ENCODE measurements at regions not wholly inside any gene's neighbourhood (a gene's known extent, or its start where the extent isn't known, plus 50 kb on each side); places are given as distances from the start of the nearest gene placed in this dataset.
"Not testable (repeated sequence)": the region's sequence is repeated elsewhere in the genome, so short reads cannot be mapped to it uniquely, and the experiment has no call there.

DNA sequence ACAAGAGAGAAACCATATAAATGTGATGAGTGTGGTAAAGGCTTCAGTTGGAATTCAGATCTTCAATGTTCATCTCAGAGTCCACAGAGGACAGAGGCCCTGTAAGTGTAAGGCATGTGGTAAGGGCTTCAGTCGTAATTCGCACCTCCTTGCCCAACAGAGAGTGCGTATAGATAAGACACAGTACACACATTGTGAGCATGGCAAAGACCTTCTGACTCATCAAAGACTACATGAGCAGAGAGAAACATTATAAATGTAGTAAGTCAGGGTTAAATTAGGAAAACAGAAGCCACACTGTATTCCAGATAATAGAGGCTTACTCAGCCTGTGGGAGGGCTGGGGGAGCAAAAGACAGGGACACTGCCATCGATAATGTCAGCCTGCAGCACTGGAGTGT lies 98.1 kb upstream of the GPR39 start:
- H3K36me3 ChIP-seq; H3K27ac ChIP-seq; H3K9me3 ChIP-seq; DNase-seq; H3K4me3 ChIP-seq; H3K27me3 ChIP-seq; intact Hi-C loops (cut with DNase I); H3K4me1 ChIP-seq: not testable (repeated sequence)
- 76% methylated on average over 3 to 4 of the region's 4 CpGs for WGBS, 2 donors

DNA sequence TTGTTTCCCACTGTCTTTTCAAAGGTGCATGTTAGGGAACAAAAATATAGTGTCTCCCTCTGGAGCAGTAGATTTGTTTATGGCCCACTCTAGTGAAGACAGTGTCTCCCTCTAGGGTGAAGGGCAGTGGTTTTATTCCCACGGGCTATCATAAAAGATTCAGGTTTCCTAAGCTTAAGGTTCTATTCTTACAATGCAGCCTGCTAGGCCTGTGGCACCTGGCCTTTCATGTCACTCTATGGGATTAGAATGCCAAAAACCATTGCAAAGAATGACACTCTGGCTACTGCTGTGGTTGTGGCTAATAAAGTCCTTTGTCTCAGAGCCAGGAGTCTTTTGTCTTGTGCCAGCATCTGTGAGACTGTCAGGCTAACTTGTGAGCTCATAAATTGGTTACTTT lies 92.6 kb upstream of the GPR39 start:
- H3K36me3 ChIP-seq; H3K27ac ChIP-seq; H3K4me3 ChIP-seq; H3K9me3 ChIP-seq; H3K27me3 ChIP-seq; H3K4me1 ChIP-seq; DNase-seq; intact Hi-C loops (cut with DNase I): not testable (repeated sequence)
- 43% methylated on average over 1 of the region's 1 CpG; no CpG with 5 or more reads in 1 of the 2 donors for WGBS, 2 donors

DNA sequence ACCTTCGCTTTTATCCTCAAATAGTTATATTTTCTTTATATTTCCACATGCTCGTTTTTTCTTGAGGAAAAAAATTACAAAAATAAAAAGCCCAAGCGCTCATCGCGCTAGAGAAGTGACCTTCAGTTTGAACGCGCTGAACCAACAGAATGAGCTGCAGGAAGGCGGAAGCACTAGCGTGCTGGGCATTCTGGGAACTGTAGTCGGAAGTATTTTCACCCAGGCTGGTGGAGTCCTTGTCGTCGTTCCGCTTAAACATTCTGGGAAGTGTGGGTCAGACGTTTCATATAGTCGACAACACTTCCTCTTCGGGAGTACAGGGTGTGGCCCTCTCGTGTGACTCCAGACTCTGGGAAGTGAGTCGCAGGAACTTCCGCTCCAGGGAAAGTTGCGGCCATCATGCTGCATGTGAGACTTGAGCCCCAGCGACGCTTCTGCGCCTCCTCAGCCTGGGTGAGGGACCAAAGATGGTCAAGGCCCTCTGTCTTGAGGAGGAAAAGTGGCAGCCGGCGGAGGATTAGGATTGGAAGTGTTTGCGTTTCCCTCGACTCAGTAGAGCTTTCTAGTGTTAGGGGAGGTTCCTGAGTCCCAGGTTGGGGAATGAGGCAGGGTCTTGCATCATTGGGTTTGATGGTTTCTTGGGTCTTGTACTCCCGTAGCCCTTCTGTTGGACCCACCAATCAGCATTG lies 84.1 kb upstream of the GPR39 start:
- H3K9me3 ChIP-seq; H3K4me1 ChIP-seq; H3K4me3 ChIP-seq; H3K27ac ChIP-seq; H3K27me3 ChIP-seq; intact Hi-C loops (cut with DNase I); H3K36me3 ChIP-seq; DNase-seq: not testable (repeated sequence)
- 37 to 86% methylated on average over 9 of the region's 28 CpGs for WGBS, 2 donors

DNA sequence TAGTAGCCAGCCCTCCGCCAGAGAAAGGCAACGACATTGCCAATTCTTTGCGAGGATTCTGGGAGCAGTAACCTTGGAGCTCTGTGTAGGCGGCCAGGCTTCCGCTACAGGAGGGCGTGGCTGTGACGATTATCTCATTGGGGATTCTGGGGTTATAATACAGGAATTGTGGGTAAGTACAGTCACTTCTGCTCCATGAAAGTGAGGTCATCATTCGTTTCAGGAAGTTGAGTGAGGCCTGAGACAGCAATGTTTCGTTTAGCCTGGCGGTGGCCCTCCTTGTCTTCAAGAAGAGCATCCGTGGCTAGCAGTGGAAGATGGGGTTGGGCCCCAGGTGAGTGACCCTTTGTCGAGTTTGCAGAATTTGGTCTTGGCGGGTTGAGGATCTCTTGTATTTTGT lies 79.5 kb upstream of the GPR39 start:
- DNase-seq; intact Hi-C loops (cut with DNase I): not testable (repeated sequence)
- WGBS, 2 donors: 83 to 84% methylated on average over 5 to 8 of the region's 13 CpGs

DNA sequence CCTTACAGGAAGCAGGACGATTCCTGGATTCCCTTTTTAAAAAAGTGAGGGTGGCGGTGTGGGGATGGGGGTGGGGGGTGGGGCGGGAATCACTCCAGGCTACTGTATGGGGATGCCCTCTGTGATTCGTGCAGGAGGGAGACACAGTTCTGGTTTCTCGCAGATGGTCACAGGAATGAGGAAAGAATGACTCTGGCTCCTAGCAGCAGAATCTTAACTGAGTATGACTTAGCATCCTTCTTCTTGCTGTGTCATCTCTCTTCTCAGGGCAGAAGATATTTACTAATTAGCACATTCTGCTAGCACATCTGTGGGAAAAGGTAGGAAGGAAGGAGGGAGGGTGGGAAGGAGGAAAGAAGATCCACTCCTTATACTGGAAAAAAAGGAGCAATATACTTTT lies 78.8 kb upstream of the GPR39 start:
- H3K27ac ChIP-seq; H3K9me3 ChIP-seq; H3K4me3 ChIP-seq; H3K4me1 ChIP-seq; H3K27me3 ChIP-seq; H3K36me3 ChIP-seq; DNase-seq; intact Hi-C loops (cut with DNase I): not testable (repeated sequence)
- 32 to 33% methylated on average over 1 to 3 of the region's 5 CpGs for WGBS, 2 donors

More for the DNA sequence above, 79.5 kb upstream of the GPR39 start:
- H3K27ac ChIP-seq, H3K27me3 ChIP-seq, H3K4me1 ChIP-seq, H3K36me3 ChIP-seq, H3K4me3 ChIP-seq, H3K9me3 ChIP-seq: not testable (repeated sequence)

DNA sequence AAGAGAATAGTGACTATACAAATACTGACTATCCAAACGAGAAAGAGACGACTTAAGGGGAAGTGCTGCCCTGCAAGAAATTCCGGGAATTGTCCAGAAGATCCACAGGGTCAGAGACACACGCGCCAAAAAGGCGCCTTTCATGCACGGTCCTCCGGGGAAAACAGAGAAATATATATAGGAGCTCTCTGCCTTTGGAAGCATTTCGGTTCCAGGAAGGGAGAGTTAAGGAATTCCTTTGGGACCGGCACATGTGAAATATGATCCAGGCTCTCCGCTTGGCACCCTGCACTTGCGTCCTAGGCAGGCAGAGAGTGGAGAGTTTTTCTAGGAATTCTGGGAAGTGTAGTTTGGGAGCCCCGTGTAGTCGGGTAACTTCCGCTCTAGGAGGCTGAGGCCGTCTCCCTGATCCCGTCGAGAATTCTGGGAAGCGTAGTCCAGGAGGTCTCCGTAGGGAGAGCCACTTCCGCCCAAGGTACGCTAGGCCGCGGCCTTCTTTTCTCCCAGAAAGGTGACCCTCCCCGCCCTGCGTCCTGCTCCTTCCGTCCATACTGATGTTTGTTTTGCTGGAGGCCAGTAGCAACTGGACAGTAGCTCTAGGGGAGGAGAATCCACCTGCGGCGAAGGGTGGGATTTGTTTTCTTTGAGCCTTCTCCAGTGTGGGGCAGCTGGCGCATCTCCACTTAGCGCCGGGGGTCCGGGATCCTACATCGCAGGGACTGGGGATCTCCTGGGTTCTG lies 69.4 kb upstream of the GPR39 start:
- H3K9me3 ChIP-seq; H3K36me3 ChIP-seq; intact Hi-C loops (cut with DNase I); DNase-seq; H3K27me3 ChIP-seq: not testable (repeated sequence)
- H3K27ac ChIP-seq: peak overlapping the region; percentile 73 to 83 (median 82)
- H3K4me3 ChIP-seq: peak overlapping the region; percentile 27 to 61 (median 48)
- H3K4me1 ChIP-seq: peaks cover 0 to 11% (median 0%) of the 10 kb centered on the region in 3 donors
- WGBS, 2 donors: 7 to 20% methylated on average over 16 to 28 of the region's 34 CpGs

DNA sequence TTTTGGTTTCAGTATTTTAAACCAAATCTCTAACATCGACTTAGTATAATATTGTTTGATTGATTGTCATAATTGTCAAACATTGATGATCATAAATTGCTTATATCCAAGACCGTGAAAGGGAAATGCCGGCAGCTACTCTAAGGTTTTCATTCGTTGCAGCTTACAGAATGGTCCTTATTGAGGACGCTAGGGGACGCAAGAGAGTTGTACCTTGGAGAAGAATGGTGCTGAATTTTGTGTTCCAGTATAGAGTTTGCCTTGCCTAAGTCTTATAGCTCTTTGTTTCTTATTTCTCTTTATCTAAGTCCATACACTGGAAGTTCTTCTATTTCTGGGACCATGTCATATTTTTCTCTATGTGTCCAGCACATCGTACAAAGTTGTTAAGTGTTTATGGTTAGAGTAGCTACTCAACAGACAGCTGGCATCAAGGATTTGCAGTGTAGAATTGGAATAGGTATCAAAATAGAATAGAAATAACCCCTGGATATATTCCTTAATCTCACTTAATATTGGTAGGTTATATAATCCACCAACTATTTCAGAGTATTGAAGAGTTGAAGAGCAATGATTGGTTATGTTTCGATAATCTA lies 67.4 kb upstream of the GPR39 start:
- TF ChIP-seq, protein P1, sequence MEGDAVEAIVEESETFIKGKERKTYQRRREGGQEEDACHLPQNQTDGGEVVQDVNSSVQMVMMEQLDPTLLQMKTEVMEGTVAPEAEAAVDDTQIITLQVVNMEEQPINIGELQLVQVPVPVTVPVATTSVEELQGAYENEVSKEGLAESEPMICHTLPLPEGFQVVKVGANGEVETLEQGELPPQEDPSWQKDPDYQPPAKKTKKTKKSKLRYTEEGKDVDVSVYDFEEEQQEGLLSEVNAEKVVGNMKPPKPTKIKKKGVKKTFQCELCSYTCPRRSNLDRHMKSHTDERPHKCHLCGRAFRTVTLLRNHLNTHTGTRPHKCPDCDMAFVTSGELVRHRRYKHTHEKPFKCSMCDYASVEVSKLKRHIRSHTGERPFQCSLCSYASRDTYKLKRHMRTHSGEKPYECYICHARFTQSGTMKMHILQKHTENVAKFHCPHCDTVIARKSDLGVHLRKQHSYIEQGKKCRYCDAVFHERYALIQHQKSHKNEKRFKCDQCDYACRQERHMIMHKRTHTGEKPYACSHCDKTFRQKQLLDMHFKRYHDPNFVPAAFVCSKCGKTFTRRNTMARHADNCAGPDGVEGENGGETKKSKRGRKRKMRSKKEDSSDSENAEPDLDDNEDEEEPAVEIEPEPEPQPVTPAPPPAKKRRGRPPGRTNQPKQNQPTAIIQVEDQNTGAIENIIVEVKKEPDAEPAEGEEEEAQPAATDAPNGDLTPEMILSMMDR (IDR thresholded peaks at IDR 0.05): peak in 5 of 6 experiments; percentile 59 to 84 (median 70)
- intact Hi-C loops (cut with DNase I); H3K9me3 ChIP-seq; H3K4me3 ChIP-seq; DNase-seq; H3K27me3 ChIP-seq; H3K27ac ChIP-seq; H3K36me3 ChIP-seq: not testable (repeated sequence)
- 20 to 21% methylated on average over 8 of the region's 8 CpGs for WGBS, 2 donors
- H3K4me1 ChIP-seq: peaks cover 0 to 26% (median 0%) of the 10 kb centered on the region in 3 donors

DNA sequence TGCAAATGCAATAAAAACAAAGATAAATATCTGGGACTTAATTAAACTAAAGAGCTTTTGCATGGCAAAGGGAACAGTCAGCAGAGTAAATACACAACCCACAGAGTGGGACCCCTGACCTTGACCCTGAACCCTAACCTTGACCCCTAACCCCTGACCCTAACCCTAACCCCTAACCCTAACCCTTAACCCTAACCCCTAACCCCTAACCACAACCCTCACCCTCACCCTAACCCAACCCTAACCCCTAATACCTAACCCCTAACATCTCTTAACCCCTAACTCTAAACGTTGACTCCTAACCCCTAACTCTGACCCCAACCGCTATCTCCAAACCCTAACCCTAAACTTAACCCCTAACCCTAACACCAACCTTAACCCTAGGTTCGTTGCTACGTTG lies 64.9 kb upstream of the GPR39 start:
- 53 to 54% methylated on average over 4 of the region's 4 CpGs for WGBS, 2 donors
- DNase-seq; intact Hi-C loops (cut with DNase I); H3K27ac ChIP-seq; H3K27me3 ChIP-seq; H3K4me3 ChIP-seq; H3K36me3 ChIP-seq; H3K9me3 ChIP-seq: not testable (repeated sequence)
- H3K4me1 ChIP-seq: peaks cover 0 to 26% (median 0%) of the 10 kb centered on the region in 3 donors

Measured in esophagus squamous epithelium (tissue), 5 donors.